MM.1S (cell line): ENCODE measurements at regions not wholly inside any gene's neighbourhood (a gene's known extent, or its start where the extent isn't known, plus 50 kb on each side); places are given as distances from the start of the nearest gene placed in this dataset.

Experiments used
- EZH2 ChIP-seq: fragments of 300-600 bp; sonication (generic); optimal IDR thresholded peaks from 2 replicates; pipeline ENCODE3; 2017; ENCODE audit warnings: low read depth, mild to moderate bottlenecking, antibody characterized with exemption, low read length, mixed read lengths
- EZH2phosphoT487 ChIP-seq: fragments of 300-600 bp; sonication (generic); IDR thresholded peaks from 2 replicates; pipeline ENCODE4 v1.6.1; 2018; ENCODE audit warnings: antibody characterized with exemption, low read length
- TF ChIP-seq, protein P1 (sequence below): fragments of 300-600 bp; sonication (generic); IDR thresholded peaks from 2 replicates; pipeline ENCODE4 v1.5.1; 2016; ENCODE audit warnings: antibody characterized with exemption, low read length, mixed read lengths

GRCh38 chr2:183291436-183291835 lies 167.2 kb downstream of the NUP35 start:
- TF ChIP-seq, protein P1, sequence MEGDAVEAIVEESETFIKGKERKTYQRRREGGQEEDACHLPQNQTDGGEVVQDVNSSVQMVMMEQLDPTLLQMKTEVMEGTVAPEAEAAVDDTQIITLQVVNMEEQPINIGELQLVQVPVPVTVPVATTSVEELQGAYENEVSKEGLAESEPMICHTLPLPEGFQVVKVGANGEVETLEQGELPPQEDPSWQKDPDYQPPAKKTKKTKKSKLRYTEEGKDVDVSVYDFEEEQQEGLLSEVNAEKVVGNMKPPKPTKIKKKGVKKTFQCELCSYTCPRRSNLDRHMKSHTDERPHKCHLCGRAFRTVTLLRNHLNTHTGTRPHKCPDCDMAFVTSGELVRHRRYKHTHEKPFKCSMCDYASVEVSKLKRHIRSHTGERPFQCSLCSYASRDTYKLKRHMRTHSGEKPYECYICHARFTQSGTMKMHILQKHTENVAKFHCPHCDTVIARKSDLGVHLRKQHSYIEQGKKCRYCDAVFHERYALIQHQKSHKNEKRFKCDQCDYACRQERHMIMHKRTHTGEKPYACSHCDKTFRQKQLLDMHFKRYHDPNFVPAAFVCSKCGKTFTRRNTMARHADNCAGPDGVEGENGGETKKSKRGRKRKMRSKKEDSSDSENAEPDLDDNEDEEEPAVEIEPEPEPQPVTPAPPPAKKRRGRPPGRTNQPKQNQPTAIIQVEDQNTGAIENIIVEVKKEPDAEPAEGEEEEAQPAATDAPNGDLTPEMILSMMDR: no peak
- no peak for TF ChIP-seq EZH2phosphoT487
- TF ChIP-seq EZH2: no peak
